Esophagus (tissue), 2 donors: ENCODE measurements at regions not wholly inside any gene's neighbourhood (a gene's known extent, or its start where the extent isn't known, plus 50 kb on each side); places are given as distances from the start of the nearest gene placed in this dataset.

Experiments
- H3K27ac ChIP-seq, 2 donors: one replicate each; pipeline ENCODE4 v1.5.1; 2013; ENCODE audit warnings: low read depth in 2 of 2, mild to moderate bottlenecking in 2 of 2, inconsistent platforms in 1 of 2, low read length in 1 of 2, moderate library complexity in 1 of 2
- H3K27me3 ChIP-seq, 2 donors: one replicate each; pipeline ENCODE4 v1.6.1; 2013; ENCODE audit warnings: low read length in 2 of 2, control low read depth in 1 of 2, mild to moderate bottlenecking in 1 of 2; ENCODE audit not compliant: insufficient read depth in 2 of 2, control insufficient read depth in 1 of 2
- H3K36me3 ChIP-seq, 2 donors: one replicate each; pipeline ENCODE4 v1.6.1; 2013; ENCODE audit warnings: low read length in 1 of 2; ENCODE audit not compliant: control insufficient read depth in 2 of 2, insufficient read depth in 2 of 2
- H3K4me1 ChIP-seq, 2 donors: one replicate each; pipeline ENCODE4 v1.6.1; 2013; ENCODE audit warnings: low read length in 1 of 2; ENCODE audit not compliant: control insufficient read depth in 2 of 2, insufficient read depth in 2 of 2
- H3K4me3 ChIP-seq, 2 donors: one replicate each; pipeline ENCODE4 v1.5.1; 2013; ENCODE audit warnings: low read length in 2 of 2, mild to moderate bottlenecking in 2 of 2, low read depth in 1 of 2, moderate library complexity in 1 of 2
- H3K9me3 ChIP-seq, 2 donors: one replicate each; pipeline ENCODE4 v1.6.1; 2013; ENCODE audit warnings: mild to moderate bottlenecking in 2 of 2, low read depth in 1 of 2, low read length in 1 of 2, moderate library complexity in 1 of 2; ENCODE audit not compliant: control insufficient read depth in 2 of 2, insufficient read depth in 1 of 2
- whole genome bisulfite sequencing, 2 donors: extraction: QIAGEN DNeasy Blood & Tissue Kit; methylation state at CpG; one replicate each; pipeline ENCODE4 v1.1.7; 2013; 5-methylcytosine and 5-hydroxymethylcytosine counted together
- donor health status: healthy with polysubstance abuse.
- donor health status: Bipolar disorder and iron deficiency.

DNA sequence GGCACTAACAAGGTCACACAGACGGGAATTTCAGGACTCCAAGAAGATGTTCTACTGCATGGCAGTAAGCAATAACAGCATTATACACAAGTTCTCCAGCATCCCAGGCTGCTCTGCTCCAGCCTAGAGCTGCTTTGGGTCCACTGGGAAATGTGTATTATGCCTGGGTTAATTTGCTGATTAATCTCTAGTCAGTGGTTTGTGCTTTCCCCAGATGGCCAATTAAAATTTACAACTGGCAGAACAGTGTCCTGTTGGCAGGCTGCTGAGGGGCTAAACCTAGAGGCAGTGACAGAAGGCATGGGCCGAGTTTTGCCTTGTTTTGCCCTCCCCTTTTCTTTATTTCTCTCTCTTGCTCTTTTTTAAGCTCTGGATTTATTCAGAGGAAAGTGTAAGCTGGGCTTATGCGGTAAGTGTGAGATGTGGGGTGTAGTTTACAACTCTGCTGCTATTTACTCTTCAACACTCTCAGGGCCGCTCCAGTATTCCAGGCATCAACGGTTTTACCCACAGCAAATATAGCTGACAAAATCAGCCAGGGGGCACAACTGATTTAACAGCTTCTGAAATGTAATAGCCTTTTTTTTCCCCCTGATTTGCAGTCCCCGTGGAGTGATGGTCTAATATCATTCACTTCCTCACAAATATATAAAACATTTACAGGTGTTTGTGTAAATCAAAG, 348.0 kb downstream of the GPD2 start:
- Histone ChIP-seq H3K4me3 (no peak overlapping the region), H3K27me3 (no peaks in the 10 kb centered on the region), H3K27ac (no peak overlapping the region), H3K4me1 (no peaks in the 10 kb centered on the region), H3K36me3 (no peaks in the 10 kb centered on the region), H3K9me3 (no peaks in the 10 kb centered on the region)
- WGBS, 2 donors, result 40 to 57% methylated on average over 6 of the region's 6 CpGs

DNA sequence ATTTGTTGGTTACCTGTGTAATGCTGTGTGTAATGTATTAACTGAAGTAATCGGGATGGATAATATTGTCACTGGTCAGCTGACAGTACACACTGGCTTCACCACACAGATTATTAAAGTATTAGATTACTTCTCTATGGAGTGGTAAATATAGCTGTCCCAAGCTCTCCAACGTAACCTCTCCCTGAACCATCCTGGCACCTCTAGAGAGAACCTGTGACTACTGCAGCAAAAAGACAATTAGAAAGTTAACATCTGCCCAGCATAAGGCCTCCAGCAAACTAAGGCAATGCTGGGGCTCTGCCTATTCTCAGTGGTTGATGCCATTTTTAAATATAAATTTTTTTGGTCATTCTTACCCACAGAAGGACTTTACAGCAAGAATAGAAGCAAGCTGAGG, 351.3 kb downstream of the GPD2 start:
- H3K9me3 ChIP-seq, result no peaks in the 10 kb centered on the region
- no peaks in the 10 kb centered on the region for H3K4me1 ChIP-seq
- 89 to 90% methylated on average over 2 of the region's 2 CpGs for WGBS, 2 donors
- H3K36me3 ChIP-seq, result no peaks in the 10 kb centered on the region
- no peak overlapping the region for H3K4me3 ChIP-seq
- peaks cover 0 to 2% of the 10 kb centered on the region in 2 donors for H3K27me3 ChIP-seq
- no peak overlapping the region for H3K27ac ChIP-seq

DNA sequence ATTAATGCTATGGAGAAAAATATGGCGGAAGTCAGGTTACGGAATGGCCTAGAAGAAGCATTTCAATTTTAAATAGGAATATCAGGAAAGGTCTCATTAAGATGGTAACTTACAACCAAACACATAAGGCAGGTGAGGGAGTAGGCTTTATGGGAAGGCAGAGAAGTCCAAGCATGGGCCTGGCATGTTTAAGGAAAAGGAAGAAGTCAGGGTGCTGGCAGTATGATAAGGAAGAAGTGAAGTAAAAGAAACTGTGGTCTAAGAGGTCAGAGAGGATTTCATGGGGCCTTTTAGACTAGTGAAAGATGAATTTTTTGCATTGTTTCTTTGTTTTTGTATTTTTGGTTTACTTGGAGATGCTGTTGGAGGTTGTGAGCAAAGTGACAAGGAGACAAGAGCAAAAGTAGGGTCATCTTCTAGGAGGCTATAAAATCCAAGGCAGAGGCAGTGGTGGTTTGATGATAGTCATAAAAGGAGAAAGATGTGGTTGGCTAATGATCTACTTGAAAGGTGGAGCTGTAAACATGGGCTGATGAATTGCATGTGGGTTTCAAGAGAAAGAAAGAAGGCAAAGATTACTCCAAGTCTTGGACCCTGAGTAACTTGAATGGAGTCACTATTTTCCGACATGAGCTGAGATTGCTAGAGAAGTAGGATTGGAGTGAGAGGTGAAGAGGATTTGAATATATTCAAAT, 354.3 kb downstream of the GPD2 start:
- no peaks in the 10 kb centered on the region for H3K36me3 ChIP-seq
- no peak overlapping the region for H3K27ac ChIP-seq
- H3K4me3 ChIP-seq, result no peak overlapping the region
- H3K4me1 ChIP-seq, result no peaks in the 10 kb centered on the region
- no peaks in the 10 kb centered on the region for H3K9me3 ChIP-seq
- WGBS, 2 donors, result 94% methylated on average over 3 of the region's 3 CpGs
- H3K27me3 ChIP-seq, result peaks cover 0 to 2% of the 10 kb centered on the region in 2 donors

DNA sequence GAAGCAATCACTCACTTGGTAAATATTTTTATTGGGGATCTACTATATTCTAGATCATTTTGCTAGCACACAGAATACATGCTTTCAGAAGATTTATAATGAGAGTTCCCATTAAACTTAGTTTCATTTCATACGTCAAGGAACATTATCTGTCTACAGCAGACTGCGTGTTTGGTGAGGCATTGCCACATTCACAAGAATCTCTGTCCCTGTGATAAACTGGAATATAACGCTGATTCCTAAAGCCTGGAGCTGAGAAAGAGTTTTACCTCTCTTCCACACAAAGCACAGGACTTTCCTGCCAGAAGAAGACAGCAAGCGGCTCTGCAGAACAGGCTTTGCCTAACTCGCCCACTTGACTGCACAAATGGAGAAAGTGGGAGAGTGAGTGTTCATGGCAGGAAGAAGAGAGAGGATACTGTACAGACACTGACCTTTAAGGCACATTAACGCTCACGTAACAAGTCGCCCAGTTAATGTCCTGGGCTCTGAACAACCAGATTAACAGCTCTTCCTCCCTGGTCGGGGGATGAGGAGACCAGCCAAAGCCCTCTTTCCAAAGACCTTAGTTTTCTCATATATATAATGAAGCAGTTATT, 356.2 kb downstream of the GPD2 start:
- no peaks in the 10 kb centered on the region for H3K4me1 ChIP-seq
- H3K27me3 ChIP-seq, result peaks cover 0 to 2% of the 10 kb centered on the region in 2 donors
- 90 to 93% methylated on average over 9 of the region's 9 CpGs for WGBS, 2 donors

DNA sequence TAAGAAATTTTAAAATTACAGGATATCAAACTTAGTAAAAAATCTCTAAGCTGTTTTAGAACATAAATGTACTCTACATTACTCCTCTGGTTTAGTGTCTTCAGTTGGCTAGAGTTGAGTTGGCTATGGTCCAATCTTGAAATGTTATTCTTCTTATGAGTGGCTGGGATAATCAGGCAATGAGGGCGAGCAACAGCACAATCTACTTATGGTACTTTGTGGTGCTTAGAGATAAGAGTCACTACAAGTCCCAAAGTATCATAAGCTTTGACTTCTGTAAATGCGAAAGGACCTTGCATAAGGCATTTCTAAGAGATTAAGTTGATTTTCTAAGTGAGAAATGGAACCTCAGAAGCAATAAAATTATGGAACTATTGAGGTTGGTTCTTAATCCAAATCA, 361.7 kb downstream of the GPD2 start:
- Histone ChIP-seq H3K4me1 (no peaks in the 10 kb centered on the region), H3K9me3 (no peaks in the 10 kb centered on the region), H3K36me3 (no peaks in the 10 kb centered on the region), H3K27me3 (no peaks in the 10 kb centered on the region), H3K4me3 (no peak overlapping the region), H3K27ac (no peak overlapping the region)
- WGBS, 2 donors, result 84 to 91% methylated on average over 2 of the region's 2 CpGs

More for the DNA sequence above, 356.2 kb downstream of the GPD2 start:
- H3K27ac ChIP-seq, result no peak overlapping the region
- no peak overlapping the region for H3K4me3 ChIP-seq
- no peaks in the 10 kb centered on the region for H3K36me3 ChIP-seq
- no peaks in the 10 kb centered on the region for H3K9me3 ChIP-seq

DNA sequence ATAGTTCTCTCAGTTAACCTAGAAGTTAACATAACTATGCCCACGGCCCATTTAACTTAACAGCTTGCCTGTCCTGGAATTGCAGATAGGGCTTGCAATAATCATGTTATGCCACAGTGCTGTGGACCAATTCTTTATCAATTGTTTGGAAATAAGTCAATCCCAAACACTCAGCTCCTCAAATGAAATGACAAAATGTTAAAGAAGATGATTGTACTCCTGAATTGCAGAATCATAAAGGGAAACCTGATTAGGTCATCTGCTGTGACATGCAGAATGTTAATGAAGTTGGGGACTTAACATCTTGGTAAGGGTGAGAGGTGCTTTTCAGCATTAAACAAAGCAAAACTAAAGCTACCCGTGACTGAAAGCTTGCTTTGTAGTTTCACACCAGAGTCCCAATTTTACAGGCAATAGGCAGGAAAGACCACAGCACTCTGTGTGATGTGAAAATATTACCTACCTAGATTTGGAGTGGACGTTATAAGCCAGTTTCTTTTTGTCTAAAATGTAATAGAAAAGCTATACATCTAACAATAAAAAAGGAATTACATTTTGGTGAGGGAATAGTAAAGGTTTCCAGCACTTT, 364.0 kb downstream of the GPD2 start:
- H3K9me3 ChIP-seq, result no peaks in the 10 kb centered on the region
- H3K4me1 ChIP-seq, result no peaks in the 10 kb centered on the region
- H3K27ac ChIP-seq, result no peak overlapping the region
- WGBS, 2 donors, result 50 to 51% methylated on average over 3 of the region's 3 CpGs
- no peaks in the 10 kb centered on the region for H3K36me3 ChIP-seq
- H3K4me3 ChIP-seq, result peak overlapping the region in 1 of 2 donors; percentile 9
- H3K27me3 ChIP-seq, result no peaks in the 10 kb centered on the region

DNA sequence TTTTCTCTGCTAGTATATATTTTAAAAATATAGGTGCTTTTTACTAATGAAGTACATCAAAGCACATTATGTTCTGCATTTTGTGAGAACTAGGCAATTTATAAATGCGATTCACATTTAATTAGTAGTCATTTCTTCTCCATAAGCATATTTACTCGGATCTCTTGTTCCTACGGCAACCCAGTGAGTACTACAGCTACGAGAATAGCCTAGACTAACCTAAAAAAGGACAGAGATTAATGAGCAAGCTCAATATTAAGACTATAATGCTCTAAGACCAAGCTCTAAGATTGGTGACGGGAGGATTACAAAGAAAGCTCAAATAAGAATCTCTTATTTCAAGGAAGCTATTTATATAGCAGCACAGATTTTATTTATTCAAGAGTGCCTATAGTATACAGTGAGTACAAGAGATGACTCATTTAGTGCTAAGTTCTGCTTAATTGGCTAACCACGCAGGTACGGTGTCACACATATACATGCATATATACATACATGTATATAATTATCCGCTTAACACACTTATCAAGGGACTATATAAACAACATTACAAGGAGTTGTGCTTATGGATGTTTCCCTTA, 364.7 kb downstream of the GPD2 start:
- H3K27ac ChIP-seq, result no peak overlapping the region
- no peaks in the 10 kb centered on the region for H3K4me1 ChIP-seq
- H3K4me3 ChIP-seq, result peak overlapping the region in 1 of 2 donors; percentile 9
- 44 to 58% methylated on average over 8 of the region's 8 CpGs for WGBS, 2 donors
- no peaks in the 10 kb centered on the region for H3K36me3 ChIP-seq
- no peaks in the 10 kb centered on the region for H3K9me3 ChIP-seq
- no peaks in the 10 kb centered on the region for H3K27me3 ChIP-seq

DNA sequence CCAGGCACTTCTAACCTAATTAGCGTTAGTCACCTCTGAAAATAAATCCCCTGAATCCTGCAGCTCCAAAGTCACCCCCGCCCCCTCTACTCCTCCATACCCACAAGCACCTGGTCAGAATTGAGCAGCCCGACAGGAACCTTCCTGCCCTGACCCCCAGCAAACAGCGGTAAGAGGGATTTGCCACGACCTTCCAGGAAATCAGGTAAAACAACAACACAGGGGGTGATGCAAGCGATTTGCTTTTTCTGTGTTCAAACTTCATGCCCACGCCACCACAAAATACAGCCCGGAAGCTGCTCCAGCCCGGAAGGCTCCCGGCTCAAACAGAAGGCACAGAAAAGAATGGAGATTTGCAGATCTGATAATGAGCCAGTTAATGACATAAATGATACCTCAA, 367.1 kb downstream of the GPD2 start:
- 39 to 50% methylated on average over 10 of the region's 10 CpGs for WGBS, 2 donors

DNA sequence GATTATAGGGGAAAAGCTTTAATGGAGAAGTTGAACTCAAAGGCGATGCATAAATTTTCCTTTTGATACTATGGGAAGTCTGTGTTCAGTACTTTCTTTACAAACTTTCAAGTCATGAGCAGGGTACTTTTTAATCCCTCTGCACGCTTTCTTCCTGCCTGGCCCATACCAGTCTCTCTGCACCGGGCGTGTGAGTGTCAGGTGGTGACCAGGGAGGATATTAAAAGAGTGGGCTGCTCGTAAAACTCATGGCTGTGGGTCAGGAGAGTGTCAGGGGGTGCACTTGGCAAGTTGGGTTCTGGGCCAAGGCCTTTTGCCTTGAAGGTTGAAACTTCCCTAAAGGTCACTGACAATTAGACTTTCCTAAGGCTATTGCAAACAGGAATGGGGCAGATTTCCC, 367.8 kb downstream of the GPD2 start:
- H3K4me3 ChIP-seq, result no peak overlapping the region
- no peaks in the 10 kb centered on the region for H3K36me3 ChIP-seq
- no peaks in the 10 kb centered on the region for H3K4me1 ChIP-seq
- no peaks in the 10 kb centered on the region for H3K9me3 ChIP-seq
- H3K27ac ChIP-seq, result no peak overlapping the region
- 82 to 91% methylated on average over 5 of the region's 5 CpGs for WGBS, 2 donors
- no peaks in the 10 kb centered on the region for H3K27me3 ChIP-seq

More for the DNA sequence above, 367.1 kb downstream of the GPD2 start:
- H3K4me3 ChIP-seq, result no peak overlapping the region
- no peak overlapping the region for H3K27ac ChIP-seq
- no peaks in the 10 kb centered on the region for H3K36me3 ChIP-seq
- no peaks in the 10 kb centered on the region for H3K4me1 ChIP-seq
- no peaks in the 10 kb centered on the region for H3K27me3 ChIP-seq
- H3K9me3 ChIP-seq, result no peaks in the 10 kb centered on the region
